HepG2 (cell line): ENCODE measurements at regions not wholly inside any gene's neighbourhood (a gene's known extent, or its start where the extent isn't known, plus 50 kb on each side); places are given as distances from the start of the nearest gene placed in this dataset.

Source experiments
- ATAC-seq: fragments of 200-7000 bp; cut with Tn5 transposase; 3 replicates; pipeline ENCODE4 v1.9.1; 2020; ENCODE audit warnings: mild to moderate bottlenecking, moderate library complexity
- BruUV-seq: library from RNA; stranded (reverse); fragments of 400-500 nt; replicated peaks from 2 replicates; lab custom pipeline; 2021; lab: Mats Ljungman, UMichigan
- CTCF ChIA-PET: fragments of 300-600 bp; formaldehyde crosslinking; extraction: SDS; loops from one replicate; lab custom pipeline; 2021; ENCODE audit warnings: low total read pairs, inconsistent platforms, low intra/inter-chr PET ratio; lab: Yijun Ruan, JAX
- POLR2A ChIA-PET: fragments of 350-600 bp; sonication (Branson Sonifier 250); formaldehyde crosslinking; loops from one replicate; lab custom pipeline; 2020; ENCODE audit warnings: antibody characterized with exemption, inconsistent platforms; lab: Yijun Ruan, JAX
- DNase-seq: peaks from one replicate; pipeline ENCODE4 v3.0.0-alpha.2; 2015; ENCODE audit warnings: low spot score
- FAIRE-seq: peaks from 3 replicates; lab custom pipeline; 2011; peaks lifted over from hg19 to GRCh38; lab: Jason Lieb, UNC
- H2AFZ ChIP-seq: one replicate; pipeline ENCODE4 v1.6.1; 2011; ENCODE audit warnings: low read length, inconsistent platforms
- H3K27ac ChIP-seq: fragments of 300-600 bp; 3 replicates; pipeline ENCODE4 v1.8.0; 2011; ENCODE audit warnings: mixed run types, mild to moderate bottlenecking, mixed read lengths, low read length, inconsistent platforms; ENCODE audit not compliant: insufficient read depth; ENCODE audit errors: extremely low read length
- H3K27me3 ChIP-seq, 2 experiments: fragments of 200-600 bp in 1 of 2; 2 replicates in 1 of 2; 3 replicates in 1 of 2; pipeline versions ENCODE4 v1.6.0 to v1.8.0; 2011; ENCODE audit warnings: low read length in 2 of 2, mild to moderate bottlenecking in 2 of 2, moderate library complexity in 2 of 2, inconsistent platforms in 1 of 2; ENCODE audit not compliant: insufficient read depth in 2 of 2, control insufficient read depth in 1 of 2
- H3K36me3 ChIP-seq, 2 experiments: fragments of 200-600 bp in 1 of 2; replicated peaks in 1 of 2; 2 replicates in 1 of 2; 3 replicates in 1 of 2; pipeline versions ENCODE4 v1.5.1 to v1.8.0; 2011; ENCODE audit warnings: low read length in 2 of 2, inconsistent platforms in 1 of 2; ENCODE audit not compliant: insufficient read depth in 2 of 2, control insufficient read depth in 1 of 2
- H3K4me1 ChIP-seq: 2 replicates; pipeline ENCODE4 v1.5.1; 2012; ENCODE audit warnings: low read length, inconsistent platforms; ENCODE audit not compliant: insufficient read depth
- H3K4me2 ChIP-seq: 2 replicates; pipeline ENCODE4 v1.6.0; 2011; ENCODE audit warnings: low read depth, low read length, inconsistent platforms
- H3K4me3 ChIP-seq, 3 experiments: fragments of 200-600 bp in 1 of 3; sonication (generic), shearing (Covaris generic) in 1 of 3; replicated peaks in 1 of 3; 2 replicates each; pipeline ENCODE4 v1.5.1; 2011 to 2016; ENCODE audit warnings: low read length in 3 of 3, inconsistent platforms in 2 of 3, low read depth in 2 of 3, mild to moderate bottlenecking in 2 of 3, control low read depth in 1 of 3, mixed read lengths in 1 of 3; ENCODE audit not compliant: insufficient read depth in 1 of 3
- H3K79me2 ChIP-seq: one replicate; pipeline ENCODE4 v1.6.1; 2011; ENCODE audit warnings: low read length, inconsistent platforms; ENCODE audit not compliant: insufficient read depth
- H3K9ac ChIP-seq: 2 replicates; pipeline ENCODE4 v1.6.0; 2011; ENCODE audit warnings: mild to moderate bottlenecking, low read depth, low read length, inconsistent platforms; ENCODE audit not compliant: insufficient read depth
- H3K9me3 ChIP-seq: 2 replicates; pipeline ENCODE4 v1.5.1; 2012; ENCODE audit warnings: mild to moderate bottlenecking, low read length
- H4K20me1 ChIP-seq: 2 replicates; pipeline ENCODE4 v1.6.0; 2011; ENCODE audit warnings: inconsistent platforms, mild to moderate bottlenecking, low read length, moderate library complexity; ENCODE audit not compliant: insufficient read depth
- HHEX ChIP-seq: IDR thresholded peaks from 2 replicates; pipeline ENCODE4 v1.6.1; 2016; ENCODE audit warnings: control low read depth
- HNRNPH1 ChIP-seq: fragments of 200-400 bp; formaldehyde crosslinking; optimal IDR thresholded peaks from 2 replicates; pipeline ENCODE3; 2017; ENCODE audit warnings: mild to moderate bottlenecking, low read depth, low read length
- JUND ChIP-seq: sonication (generic); formaldehyde crosslinking; IDR thresholded peaks from 2 replicates; pipeline ENCODE4 v1.8.0; 2022; ENCODE audit warnings: mild to moderate bottlenecking, missing genetic modification reagents
- KLF12 ChIP-seq: sonication (generic); formaldehyde crosslinking; IDR thresholded peaks from 2 replicates; pipeline ENCODE4 v1.4.0; 2020; ENCODE audit warnings: missing genetic modification reagents, borderline replicate concordance
- MED8 ChIP-seq: sonication (generic); formaldehyde crosslinking; IDR thresholded peaks from 2 replicates; pipeline ENCODE4 v1.8.1; 2023; ENCODE audit warnings: mild to moderate bottlenecking, missing genetic modification reagents; ENCODE audit not compliant: insufficient replicate concordance
- PAX8 ChIP-seq: sonication (generic); formaldehyde crosslinking; IDR thresholded peaks from 2 replicates; pipeline ENCODE4 v1.8.0; 2022; ENCODE audit warnings: mild to moderate bottlenecking, missing genetic modification reagents, borderline replicate concordance
- RARG ChIP-seq: sonication (generic); formaldehyde crosslinking; IDR thresholded peaks from 2 replicates; pipeline ENCODE4 v1.4.0; 2020; ENCODE audit warnings: low read depth, mild to moderate bottlenecking, missing genetic modification reagents
- SMAD3 ChIP-seq: sonication (generic); formaldehyde crosslinking; IDR thresholded peaks from 2 replicates; pipeline ENCODE4 v1.4.0; 2020; ENCODE audit warnings: missing genetic modification reagents
- SNAI1 ChIP-seq: sonication (generic); formaldehyde crosslinking; IDR thresholded peaks from 2 replicates; pipeline ENCODE4 v1.5.0; 2020; ENCODE audit warnings: mild to moderate bottlenecking, missing genetic modification reagents, borderline replicate concordance
- TRAFD1 ChIP-seq: sonication (generic); formaldehyde crosslinking; IDR thresholded peaks from 2 replicates; pipeline ENCODE4 v1.5.1; 2020; ENCODE audit warnings: missing genetic modification reagents, mild to moderate bottlenecking, borderline replicate concordance
- ZFAT ChIP-seq: sonication (generic); formaldehyde crosslinking; conservative IDR thresholded peaks from 2 replicates; pipeline ENCODE4 v1.8.1; 2023; ENCODE audit warnings: missing genetic modification reagents, inconsistent platforms
- ZNF317 ChIP-seq: sonication (generic); formaldehyde crosslinking; IDR thresholded peaks from 2 replicates; pipeline ENCODE4 v1.5.0; 2020; ENCODE audit warnings: mild to moderate bottlenecking, missing genetic modification reagents
- ZNF543 ChIP-seq: sonication (generic); formaldehyde crosslinking; IDR thresholded peaks from 2 replicates; pipeline ENCODE4 v1.4.0; 2020; ENCODE audit warnings: mild to moderate bottlenecking, missing genetic modification reagents
- ZNF639 ChIP-seq: conservative IDR thresholded peaks from 2 replicates; pipeline ENCODE4 v1.6.1; 2018; ENCODE audit warnings: missing genetic modification reagents
- ZNF816 ChIP-seq: sonication (generic); formaldehyde crosslinking; IDR thresholded peaks from 2 replicates; pipeline ENCODE4 v1.8.0; 2022; ENCODE audit warnings: missing genetic modification reagents, mild to moderate bottlenecking, borderline replicate concordance
- WGBS: methylation state at CpG from one replicate; pipeline ENCODE4 v1.1.6; 2017; ENCODE audit warnings: low lambda C conversion rate; 5-methylcytosine and 5-hydroxymethylcytosine counted together
- in situ Hi-C: cut with HindIII; loops from 2 replicates; pipeline ENCODE4 v1.10.0; 2017; ENCODE audit warnings: low pct_unique_long_range_greater_than_20kb; ENCODE audit not compliant: extremely low pct_ligation_motif_present
- intact Hi-C: fragments of 100-400 bp; cut with micrococcal nuclease; formaldehyde crosslinking; loops from one replicate; pipeline ENCODE4 v1.10.0; 2022; ENCODE audit not compliant: unreplicated experiment
- TF ChIP-seq, protein P1 (sequence below): sonication (generic); formaldehyde crosslinking; IDR thresholded peaks from 2 replicates; pipeline ENCODE4 v1.5.1; 2020; ENCODE audit warnings: mild to moderate bottlenecking, missing genetic modification reagents, borderline replicate concordance

GRCh38 chr20:59451641-59452040 lies 151.2 kb downstream of the EDN3 start:
- TF ChIP-seq HHEX (CRISPR knock-in tag), result no peak
- TF ChIP-seq TRAFD1 (CRISPR knock-in tag), result no peak
- TF ChIP-seq ZNF816 (CRISPR knock-in tag), result no peak
- TF ChIP-seq SNAI1 (CRISPR knock-in tag), result no peak
- TF ChIP-seq MED8 (CRISPR knock-in tag), result no peak
- TF ChIP-seq JUND (CRISPR knock-in tag), result no peak
- TF ChIP-seq ZNF543 (CRISPR knock-in tag), result no peak
- TF ChIP-seq SMAD3 (CRISPR knock-in tag), result no peak
- no peak for TF ChIP-seq KLF12 (CRISPR knock-in tag)
- TF ChIP-seq RARG (CRISPR knock-in tag), result no peak
- TF ChIP-seq ZNF317 (CRISPR knock-in tag), result no peak
- no peak for TF ChIP-seq ZFAT (CRISPR knock-in tag)
- no peak for TF ChIP-seq PAX8 (CRISPR knock-in tag)
- TF ChIP-seq ZNF639 (CRISPR knock-in tag), result no peak
- TF ChIP-seq, protein P1, sequence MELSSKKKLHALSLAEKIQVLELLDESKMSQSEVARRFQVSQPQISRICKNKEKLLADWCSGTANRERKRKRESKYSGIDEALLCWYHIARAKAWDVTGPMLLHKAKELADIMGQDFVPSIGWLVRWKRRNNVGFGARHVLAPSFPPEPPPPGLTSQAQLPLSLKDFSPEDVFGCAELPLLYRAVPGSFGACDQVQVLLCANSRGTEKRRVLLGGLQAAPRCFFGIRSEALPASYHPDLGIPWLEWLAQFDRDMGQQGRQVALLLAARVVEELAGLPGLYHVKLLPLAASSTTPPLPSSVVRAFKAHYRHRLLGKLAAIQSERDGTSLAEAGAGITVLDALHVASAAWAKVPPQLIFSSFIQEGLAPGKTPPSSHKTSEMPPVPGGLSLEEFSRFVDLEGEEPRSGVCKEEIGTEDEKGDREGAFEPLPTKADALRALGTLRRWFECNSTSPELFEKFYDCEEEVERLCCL (CRISPR knock-in tag), result no peak
- no peak for TF ChIP-seq HNRNPH1
- no TSS peak for BruUV-seq
- H3K27ac ChIP-seq, result no peak overlapping the region
- ChIA-PET CTCF (no interaction called here), POLR2A (no interaction called here)
- peaks cover 8 to 73% of the 10 kb centered on the region in 2 experiments; a peak in 4 of 5 replicates for H3K27me3 ChIP-seq
- no peak overlapping the region for H3K9ac ChIP-seq
- H4K20me1 ChIP-seq, result no peaks in the 10 kb centered on the region
- no peak overlapping the region for H3K4me2 ChIP-seq
- FAIRE-seq (no peak), DNase-seq (no peak), ATAC-seq (no peak)
- no peaks in the 10 kb centered on the region for H3K79me2 ChIP-seq
- in situ Hi-C loops, result no loop called here
- H3K36me3 ChIP-seq, result no peaks in the 10 kb centered on the region
- intact Hi-C loops, result no loop called here
- H3K9me3 ChIP-seq, result no peaks in the 10 kb centered on the region
- no peak overlapping the region for H3K4me3 ChIP-seq
- no peak overlapping the region for H2AFZ ChIP-seq
- 14% methylated on average over 4 of the region's 4 CpGs for WGBS
- H3K4me1 ChIP-seq, result no peaks in the 10 kb centered on the region
